ENCODE measurements at regions not wholly inside any gene's neighbourhood (a gene's known extent, or its start where the extent isn't known, plus 50 kb on each side); places are given as distances from the start of the nearest gene placed in this dataset.

- DNase-seq: no peak
Measured at GRCh38 chr9:16954040-16954439, 83.6 kb upstream of the BNC2 start.

GRCh38 chr9:16951502-16951901 lies 81.0 kb upstream of the BNC2 start:
- TF ChIP-seq POLR2A (IDR thresholded peaks at IDR 0.05) (no peak), CTCF (IDR thresholded peaks at IDR 0.05) (no peak)
- no peaks in the 10 kb centered on the region for H3K9me3 ChIP-seq
- no peaks in the 10 kb centered on the region for H3K36me3 ChIP-seq
- H3K4me1 ChIP-seq: no peaks in the 10 kb centered on the region
- H3K27ac ChIP-seq: no peak overlapping the region
- DNase-seq: no peak
- H3K4me3 ChIP-seq: no peak overlapping the region
- H3K27me3 ChIP-seq: no peaks in the 10 kb centered on the region

More at GRCh38 chr9:16954040-16954439, 83.6 kb upstream of the BNC2 start:
- no peaks in the 10 kb centered on the region for H3K27me3 ChIP-seq
- H3K27ac ChIP-seq: no peak overlapping the region
- H3K4me1 ChIP-seq: no peaks in the 10 kb centered on the region
- H3K9me3 ChIP-seq: no peaks in the 10 kb centered on the region
- H3K4me3 ChIP-seq: no peak overlapping the region
- no peak for TF ChIP-seq POLR2A (IDR thresholded peaks at IDR 0.05)
- TF ChIP-seq CTCF (IDR thresholded peaks at IDR 0.05): no peak
- H3K36me3 ChIP-seq: no peaks in the 10 kb centered on the region

GRCh38 chr9:16950051-16950450 lies 79.6 kb upstream of the BNC2 start:
- no peaks in the 10 kb centered on the region for H3K9me3 ChIP-seq
- H3K36me3 ChIP-seq: no peaks in the 10 kb centered on the region
- no peak overlapping the region for H3K4me3 ChIP-seq
- no peak overlapping the region for H3K27ac ChIP-seq
- no peaks in the 10 kb centered on the region for H3K27me3 ChIP-seq
- no peak for TF ChIP-seq CTCF (IDR thresholded peaks at IDR 0.05)
- no peak for TF ChIP-seq POLR2A (IDR thresholded peaks at IDR 0.05)
- no peak for DNase-seq
- no peaks in the 10 kb centered on the region for H3K4me1 ChIP-seq

- no peak for DNase-seq
- no peak for TF ChIP-seq POLR2A (IDR thresholded peaks at IDR 0.05)
- TF ChIP-seq CTCF (IDR thresholded peaks at IDR 0.05): no peak
- H3K4me1 ChIP-seq: no peaks in the 10 kb centered on the region
- H3K4me3 ChIP-seq: no peak overlapping the region
- no peak overlapping the region for H3K27ac ChIP-seq
- no peaks in the 10 kb centered on the region for H3K27me3 ChIP-seq
- H3K9me3 ChIP-seq: no peaks in the 10 kb centered on the region
- H3K36me3 ChIP-seq: no peaks in the 10 kb centered on the region
Measured at GRCh38 chr9:16930578-16930977, 60.1 kb upstream of the BNC2 start.

- no peaks in the 10 kb centered on the region for H3K27me3 ChIP-seq
- no peak overlapping the region for H3K4me3 ChIP-seq
- DNase-seq: no peak
- no peaks in the 10 kb centered on the region for H3K9me3 ChIP-seq
- H3K27ac ChIP-seq: no peak overlapping the region
- no peak for TF ChIP-seq CTCF (IDR thresholded peaks at IDR 0.05)
- no peak for TF ChIP-seq POLR2A (IDR thresholded peaks at IDR 0.05)
- no peaks in the 10 kb centered on the region for H3K36me3 ChIP-seq
- H3K4me1 ChIP-seq: no peaks in the 10 kb centered on the region
Measured at GRCh38 chr9:16928179-16928945, 57.9 kb upstream of the BNC2 start.

All from Peyer's patch (tissue), 4 donors.